ENCODE measurements at regions not wholly inside any gene's neighbourhood (a gene's known extent, or its start where the extent isn't known, plus 50 kb on each side); places are given as distances from the start of the nearest gene placed in this dataset.

DNA sequence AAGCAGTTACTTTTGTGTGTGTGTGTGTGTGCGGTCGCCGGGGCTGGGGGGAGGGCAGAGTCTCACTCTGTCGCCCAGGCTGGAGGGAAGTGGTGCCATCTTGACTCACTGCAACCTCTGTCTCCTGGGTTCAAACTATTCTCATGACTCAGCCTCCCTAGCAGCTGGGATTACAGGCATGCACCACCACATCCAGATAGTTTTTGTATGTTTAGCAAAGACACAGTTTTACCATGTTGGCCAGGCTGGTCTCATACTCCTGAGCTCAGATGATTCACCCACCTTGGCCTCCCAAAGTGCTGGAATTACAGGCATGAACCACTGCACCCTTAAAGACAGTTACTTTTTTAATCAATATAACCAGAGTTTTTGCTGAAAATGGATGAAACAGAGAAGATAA, 207.0 kb downstream of the PTPRC start:
- TF ChIP-seq CBX1 (IDR thresholded peaks at IDR 0.05; ENCODE audit: low read depth) = no peak
- TF ChIP-seq TBL1XR1 (IDR thresholded peaks at IDR 0.05; ENCODE audit: borderline replicate concordance, low read length, partially characterized antibody) = no peak
